Myocyte (in vitro differentiated cells): ENCODE measurements at regions not wholly inside any gene's neighbourhood (a gene's known extent, or its start where the extent isn't known, plus 50 kb on each side); places are given as distances from the start of the nearest gene placed in this dataset.

ENCODE experiments used
- DNase-seq: peaks from one replicate; pipeline ENCODE4 v3.0.0-alpha.2; 2012; ENCODE audit warnings: low read depth

DNA sequence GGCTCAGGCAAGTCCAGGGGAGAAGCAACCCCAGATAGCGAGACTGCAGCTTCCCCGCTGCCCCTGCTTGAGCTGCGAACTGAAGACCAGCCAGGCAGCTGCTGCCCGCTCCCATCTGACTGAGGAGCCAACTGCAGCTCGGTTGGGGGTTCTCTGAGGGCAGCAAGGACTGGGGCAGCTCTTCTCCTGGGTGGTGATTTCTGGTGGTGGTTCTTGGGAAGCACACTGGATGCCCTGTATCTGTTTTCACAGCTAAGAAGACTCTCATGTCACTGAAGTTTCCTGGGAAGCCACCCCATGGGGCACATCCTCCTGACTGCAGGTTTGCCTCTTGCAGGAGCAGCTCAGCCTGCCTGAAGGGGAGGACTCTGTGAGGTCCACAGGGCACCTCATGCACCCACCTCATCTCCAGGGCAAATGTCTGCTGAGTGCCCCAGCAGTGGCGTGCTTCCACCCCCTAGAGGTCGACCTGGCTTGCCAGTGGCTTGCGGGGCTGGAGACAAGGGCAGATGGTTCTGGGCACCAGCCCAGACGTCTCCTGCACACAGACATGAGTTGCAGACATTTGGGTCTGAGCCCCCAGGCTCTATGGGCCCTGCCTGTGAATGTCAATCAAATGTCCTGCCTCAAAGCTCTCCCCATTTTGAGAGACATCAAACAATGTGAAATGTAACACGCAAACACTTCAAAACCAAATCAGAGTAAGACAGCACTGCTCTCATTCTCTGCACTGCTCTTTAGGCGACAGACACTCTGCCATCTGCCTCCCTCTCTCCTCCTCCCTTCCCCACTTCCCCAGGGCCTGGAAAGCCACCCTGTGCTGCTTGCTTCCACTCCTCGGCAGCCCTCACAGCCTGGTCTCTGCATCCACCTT, 800.9 kb downstream of the BRD1 start:
- DNase-seq = no peak

DNA sequence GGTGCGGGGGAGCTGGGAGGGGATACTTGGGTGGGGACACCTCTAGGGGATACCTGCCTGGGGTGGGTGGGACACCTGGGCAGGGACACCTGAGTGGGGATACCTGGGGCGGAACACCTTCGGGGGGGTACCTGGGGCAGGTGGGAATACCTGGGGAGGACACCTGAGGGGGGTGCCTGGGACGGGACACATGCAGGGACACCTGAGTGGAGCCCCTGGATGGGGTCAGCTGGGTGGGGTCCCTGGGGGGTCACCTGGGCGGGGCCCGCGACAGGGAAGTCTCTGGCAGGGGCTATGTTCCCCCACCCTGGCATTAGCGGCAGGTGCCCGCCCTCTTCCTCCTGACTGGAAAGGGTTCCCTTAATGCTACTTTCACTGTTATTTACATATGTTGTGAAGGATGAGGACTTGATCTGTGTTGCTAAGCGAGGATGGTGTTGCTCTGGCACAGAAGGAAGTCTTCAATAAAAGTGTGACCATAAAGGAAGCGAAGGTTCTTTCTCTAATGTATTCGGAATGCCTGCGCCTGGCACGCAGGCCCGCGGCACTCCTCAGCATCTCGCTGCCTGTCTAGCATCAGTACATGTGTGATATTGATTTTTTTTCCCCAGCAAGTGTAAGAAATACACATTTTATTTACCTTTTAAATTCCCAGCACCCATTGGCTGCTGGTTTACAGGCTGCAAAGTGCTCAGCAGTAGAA, 801.7 kb downstream of the BRD1 start:
- no peak for DNase-seq

DNA sequence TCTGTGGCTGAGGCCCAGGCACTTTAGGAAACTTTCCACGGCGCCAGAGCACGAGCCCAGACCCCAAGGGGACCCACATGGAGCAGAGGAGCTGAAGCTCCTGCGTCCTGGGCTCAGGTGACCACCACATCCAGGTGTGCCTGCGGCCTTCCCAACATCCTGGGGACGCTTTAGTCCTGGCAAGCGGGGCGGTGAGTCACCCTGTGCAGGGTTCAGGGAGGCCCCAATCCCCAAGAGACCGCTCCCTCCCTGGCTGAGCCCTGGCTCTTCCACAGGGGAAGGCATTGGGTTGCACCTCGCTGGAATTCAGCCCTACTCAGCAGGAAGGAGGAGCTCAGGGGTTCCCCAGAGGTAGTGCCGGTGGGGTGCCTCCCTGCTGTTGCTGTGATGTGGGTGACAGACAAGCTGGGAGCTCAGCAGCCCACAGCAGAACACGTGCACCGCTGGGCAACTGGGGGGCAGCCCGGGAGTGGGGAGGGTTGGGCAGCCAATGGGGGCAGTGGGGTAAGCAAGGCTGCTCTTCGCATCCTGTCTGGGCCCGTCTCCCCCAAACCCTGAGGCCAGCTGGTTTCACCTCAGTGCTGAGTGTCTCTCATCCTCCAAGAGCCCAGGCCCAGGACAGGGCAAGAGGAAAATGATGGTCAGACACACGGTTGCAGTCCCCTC, 802.8 kb downstream of the BRD1 start:
- no peak for DNase-seq

DNA sequence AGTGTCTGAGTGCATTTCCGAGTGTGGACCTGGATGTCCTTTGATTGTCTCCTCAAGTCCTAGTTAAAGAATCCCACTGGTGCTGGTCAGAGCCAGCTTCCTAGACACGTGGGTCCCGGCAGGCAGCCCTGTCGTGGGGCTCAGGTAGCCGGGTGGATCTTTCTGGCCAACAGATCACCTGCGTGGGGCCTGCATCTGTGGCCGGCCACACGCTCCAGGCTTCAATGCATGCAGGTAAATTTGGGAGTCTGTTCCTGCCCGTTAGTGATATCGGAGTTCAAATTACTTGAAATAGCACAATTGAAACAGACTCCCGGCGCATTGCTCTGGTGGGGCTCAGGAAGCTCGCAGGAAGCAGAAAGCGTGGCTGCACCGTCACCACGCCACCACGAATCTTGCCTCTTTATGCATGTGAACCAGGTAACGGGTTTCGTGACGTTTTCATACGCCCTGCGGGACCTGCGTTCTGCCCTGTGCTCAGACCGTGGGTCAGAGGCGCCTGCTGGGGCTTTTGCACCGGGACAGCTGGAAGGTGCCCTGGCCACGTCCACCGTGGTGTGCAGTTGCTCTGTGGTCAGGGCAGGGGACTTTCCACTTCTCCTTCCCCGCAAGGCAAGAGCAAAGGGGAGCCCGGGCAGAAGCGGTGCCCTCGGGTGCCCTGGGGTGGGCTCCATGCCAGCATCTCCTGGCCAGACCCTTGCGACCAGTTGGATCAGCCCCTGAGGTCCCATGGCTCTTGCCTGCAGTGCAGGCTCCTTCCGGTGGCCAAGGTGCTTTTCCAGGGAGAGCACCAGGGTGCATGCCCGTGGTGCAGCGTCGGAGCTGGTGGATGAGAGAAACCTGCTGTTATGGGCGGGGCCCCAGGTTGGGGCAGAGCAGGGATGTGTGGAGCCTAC, 803.5 kb downstream of the BRD1 start:
- no peak for DNase-seq

DNA sequence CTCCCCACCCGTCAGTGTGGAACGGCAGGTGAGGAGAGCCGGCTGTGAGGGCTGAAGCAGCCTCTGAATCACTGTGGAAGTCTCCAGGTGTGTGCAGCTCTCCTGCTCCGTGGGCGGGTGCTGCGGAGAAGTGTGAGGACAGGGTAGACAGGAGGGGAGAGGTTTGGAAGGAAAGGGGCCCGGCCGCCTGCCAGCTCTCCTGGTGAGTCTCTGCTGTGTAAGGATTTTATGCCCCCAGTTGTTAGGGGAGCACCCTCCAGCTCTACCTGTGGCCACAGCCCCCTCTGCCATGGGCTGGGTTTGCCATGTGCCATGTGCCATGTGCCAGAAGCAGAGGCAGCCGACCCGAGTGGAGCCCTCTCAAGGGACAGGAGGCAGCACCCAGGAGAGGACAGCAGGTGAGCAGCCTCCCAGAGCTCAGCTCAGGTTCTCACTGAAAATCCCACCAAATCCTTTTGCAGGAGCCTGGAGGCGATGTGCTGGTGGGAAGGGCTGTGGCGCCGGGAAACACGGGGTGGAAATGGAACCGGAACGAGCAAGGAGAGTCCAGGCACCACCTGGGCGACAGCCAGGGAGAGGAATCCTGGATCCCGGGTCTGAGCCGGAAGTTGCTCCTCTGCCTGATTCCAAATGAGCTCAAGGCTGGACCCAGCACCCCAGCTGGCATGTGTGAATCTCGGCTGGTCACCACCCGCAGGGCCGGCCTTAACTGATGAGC, 804.4 kb downstream of the BRD1 start:
- no peak for DNase-seq

DNA sequence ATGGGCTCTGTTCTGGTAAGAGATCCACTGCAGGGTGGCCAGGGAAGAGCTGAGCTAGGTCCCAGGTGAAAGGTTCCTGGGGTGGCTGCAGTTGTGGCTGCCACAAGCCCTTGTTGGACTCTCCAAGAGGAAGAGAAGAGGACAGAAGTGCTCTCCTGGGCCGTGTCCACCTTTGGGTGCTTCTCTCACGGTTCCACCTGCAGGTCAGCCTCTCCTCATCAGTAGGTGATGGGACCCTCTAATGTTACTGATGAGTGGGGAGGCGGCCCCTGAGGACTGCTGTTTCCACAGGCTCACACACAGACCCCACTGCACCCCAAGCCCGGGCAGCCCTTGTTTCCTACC, 804.9 kb downstream of the BRD1 start:
- DNase-seq = no peak

DNA sequence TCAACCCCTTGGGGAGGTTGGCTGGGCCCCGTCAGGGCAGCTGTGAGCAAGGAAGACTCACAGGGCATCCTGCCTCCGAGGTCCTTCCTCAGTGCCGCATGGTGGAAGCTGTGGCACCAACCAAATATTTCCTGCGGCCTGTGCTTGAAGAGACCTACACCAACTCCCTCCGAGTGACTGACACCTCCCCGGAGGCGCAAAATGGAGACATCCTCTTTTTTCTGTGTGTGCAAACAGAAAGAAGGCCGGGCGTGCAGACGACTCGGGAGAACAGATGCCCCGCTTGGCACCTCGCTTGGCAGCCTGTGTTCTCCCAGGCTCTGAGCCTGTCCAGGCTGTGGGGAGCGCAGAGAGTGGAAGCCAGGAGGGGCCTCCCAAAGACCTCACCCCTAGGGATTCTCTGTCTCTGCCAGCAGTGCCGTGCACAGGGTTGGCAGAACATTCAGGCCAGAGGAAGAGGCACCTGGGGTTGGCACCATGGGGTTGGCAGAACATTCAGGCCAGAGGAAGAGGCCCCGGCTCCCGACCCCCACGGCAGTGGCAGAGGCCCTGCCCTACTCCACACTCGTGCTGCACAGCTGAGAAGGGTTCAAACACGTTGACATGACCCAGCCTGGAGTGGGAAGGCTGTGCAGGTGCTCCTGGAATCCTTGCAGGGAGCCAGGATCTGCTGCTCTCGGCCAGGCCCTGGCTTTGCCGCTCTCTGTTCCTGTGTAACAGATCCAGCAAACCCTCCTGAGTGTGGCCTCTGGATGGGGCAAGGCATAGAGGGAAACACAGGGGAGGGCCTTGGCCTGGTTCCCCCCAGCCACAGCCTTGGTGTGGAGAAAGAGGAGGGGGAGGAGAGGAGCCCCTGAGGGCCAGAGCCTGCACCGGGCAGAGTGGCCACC, 805.5 kb downstream of the BRD1 start:
- no peak for DNase-seq

DNA sequence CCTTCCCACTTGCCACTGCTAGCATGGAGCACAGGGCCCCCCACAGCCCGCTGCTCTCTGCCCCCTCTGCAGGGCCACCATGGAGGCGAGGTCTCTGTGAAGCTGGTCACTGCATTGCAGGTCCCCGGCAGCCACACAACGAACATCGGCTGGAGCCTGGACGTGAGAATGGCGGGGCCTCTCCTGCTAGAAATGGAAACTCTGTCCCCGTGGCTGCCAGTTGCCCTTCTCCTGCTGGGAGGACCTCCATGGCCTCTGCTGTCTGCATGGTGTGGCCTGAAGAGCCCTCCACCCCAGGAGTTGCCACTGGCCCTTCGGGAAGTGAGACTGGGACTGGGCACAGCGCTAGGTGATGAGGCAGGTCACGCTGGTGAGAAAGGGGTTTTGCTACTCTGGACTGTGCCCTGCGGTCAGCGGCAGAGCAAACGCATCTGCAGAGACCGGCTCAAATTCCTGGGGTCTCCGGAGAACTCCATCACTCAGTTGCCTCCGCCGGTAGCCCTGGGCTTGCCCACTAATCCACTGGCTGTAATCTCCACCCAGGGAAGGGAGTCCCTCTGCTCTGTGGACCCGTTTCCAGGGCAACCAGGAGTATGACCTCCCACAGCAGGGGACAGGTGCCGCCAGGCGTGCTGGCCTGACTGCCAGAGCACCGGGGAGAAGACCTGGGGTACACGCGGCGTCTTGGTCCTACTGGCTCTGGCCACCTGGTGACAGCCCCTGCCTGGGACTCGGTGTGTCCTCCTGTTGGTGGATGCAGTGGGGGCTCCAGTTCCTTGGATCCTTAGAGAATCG, 806.3 kb downstream of the BRD1 start:
- no peak for DNase-seq

DNA sequence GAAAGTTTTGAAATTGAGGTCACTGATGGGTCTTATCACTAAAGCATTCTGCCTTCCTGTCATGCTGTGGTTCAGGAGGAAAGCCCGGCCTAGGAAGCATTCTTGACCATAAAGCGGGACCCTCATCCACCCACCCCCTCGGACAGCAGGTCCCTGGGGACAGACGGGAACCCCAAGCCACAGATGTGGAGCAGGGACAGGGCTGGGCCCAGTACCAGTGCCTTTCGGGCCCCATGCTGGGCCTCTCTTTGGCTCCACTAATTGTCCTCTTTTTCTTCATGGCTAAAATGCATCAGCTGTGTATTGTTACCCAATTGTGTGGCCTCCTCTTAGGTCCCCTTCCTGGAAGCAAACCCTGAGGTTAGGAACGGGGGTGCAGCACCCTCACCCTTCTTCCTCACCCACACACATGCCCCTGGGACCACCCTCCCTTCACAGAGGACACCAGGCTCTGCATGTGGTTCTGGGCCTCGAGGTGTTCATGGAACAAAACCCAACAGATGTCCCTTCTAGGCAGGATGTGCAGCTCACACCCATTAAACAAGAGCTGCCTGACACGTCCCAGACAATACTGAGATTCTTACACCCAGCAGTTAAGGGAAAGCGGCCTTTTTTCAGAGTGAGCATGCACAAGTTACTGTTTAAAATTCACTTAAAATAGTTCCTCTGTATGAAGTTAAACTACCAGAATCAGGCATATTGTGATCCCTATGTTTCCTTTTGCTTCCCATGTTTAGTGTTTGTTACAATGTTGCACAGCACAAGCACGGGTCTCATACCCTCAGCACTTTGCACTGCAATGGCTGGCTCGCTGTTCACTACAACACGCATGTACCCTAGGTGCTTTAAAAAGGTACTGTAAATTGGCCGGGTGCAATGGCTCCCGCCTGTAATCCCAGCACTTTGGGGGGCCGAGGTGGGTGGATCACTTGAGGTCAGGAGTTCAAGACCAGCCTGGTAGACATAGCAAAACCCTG, 807.6 kb downstream of the BRD1 start:
- DNase-seq = no peak

DNA sequence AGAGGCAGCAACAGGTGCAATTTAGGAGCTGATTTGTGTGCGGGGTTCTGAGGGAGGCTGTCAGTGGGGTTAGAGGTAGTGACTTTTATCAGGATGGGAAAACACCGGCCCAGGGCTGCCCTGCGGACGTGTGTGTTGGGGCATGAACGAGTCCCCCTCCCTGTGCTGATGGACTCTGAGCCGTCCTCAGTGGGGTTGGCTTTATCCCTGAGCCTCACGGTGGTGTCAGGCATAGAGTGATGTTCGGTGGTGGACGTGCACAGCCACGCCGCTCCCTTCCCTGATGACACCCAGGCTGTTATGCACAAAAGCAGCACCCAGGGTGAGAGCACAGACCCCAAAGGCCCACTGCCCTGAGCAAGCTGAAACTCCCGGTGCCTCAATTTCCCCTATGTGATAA, 809.1 kb downstream of the BRD1 start:
- no peak for DNase-seq

DNA sequence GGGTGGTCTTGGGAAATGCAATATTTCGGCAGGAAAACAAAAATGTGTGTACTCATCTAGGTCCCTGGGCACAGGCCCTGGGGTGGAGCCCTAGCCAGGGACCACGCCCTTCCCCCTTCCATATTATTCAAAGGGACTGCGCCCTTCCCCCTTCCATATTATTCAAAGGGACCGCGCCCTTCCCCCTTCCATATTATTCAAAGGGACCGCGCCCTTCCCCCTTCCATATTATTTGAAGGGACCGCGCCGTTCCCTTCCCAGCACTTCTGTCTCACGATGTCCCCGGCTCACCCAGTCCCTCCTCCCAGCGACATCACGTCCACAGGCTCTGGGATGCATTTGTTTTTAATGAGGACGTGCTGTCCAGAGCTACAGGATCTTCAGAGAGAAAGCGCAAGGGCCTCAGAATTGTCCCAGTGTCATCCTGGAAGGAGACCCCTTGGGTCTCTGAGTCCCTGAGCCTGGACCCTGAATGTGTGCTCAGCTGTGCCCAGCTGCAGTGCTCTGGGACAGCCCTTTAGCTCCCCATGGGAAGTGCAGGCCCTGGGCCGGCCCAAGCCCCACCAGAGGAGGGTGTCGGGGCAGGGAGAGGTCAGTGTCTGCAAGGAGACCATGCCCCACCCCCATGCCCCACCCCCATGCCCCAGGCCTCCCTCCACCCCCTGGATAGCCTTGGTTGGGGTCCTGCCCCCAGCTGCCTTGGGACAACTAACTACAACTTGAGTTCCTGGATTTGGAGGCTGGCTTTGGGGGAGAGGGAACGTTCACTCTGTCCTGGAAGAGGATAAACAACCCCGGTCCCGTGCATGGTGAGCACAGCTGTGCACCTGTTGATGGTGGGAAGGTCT, 810.0 kb downstream of the BRD1 start:
- DNase-seq = no peak

DNA sequence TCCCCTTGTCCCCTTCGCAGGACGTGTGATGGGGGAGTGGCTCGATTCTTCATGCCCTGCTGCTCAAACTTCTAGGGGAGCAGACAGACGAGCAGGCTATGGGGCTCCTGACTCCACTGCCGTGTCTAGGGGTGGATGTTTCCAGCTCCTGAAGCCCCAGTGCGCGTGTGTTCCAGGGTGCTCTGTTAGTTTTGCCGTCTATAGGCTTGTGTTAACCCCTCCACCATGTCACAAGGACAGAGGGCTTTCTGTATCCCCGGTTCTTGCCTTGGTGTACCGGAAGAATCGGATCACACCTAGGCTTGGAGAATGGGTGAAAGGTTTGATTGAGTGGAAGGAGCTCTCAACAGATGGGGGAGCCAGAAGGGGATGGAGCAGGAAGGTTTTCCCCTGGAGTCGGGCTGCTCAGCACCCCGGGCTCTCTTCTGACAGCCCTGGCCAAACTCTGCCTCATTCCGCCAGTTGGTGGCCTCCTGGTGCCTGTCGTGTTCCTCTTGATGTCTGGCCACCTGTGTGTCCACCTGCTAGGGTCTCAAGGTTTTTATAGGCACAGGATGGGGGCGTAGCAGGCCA, 810.7 kb downstream of the BRD1 start:
- DNase-seq = no peak

DNA sequence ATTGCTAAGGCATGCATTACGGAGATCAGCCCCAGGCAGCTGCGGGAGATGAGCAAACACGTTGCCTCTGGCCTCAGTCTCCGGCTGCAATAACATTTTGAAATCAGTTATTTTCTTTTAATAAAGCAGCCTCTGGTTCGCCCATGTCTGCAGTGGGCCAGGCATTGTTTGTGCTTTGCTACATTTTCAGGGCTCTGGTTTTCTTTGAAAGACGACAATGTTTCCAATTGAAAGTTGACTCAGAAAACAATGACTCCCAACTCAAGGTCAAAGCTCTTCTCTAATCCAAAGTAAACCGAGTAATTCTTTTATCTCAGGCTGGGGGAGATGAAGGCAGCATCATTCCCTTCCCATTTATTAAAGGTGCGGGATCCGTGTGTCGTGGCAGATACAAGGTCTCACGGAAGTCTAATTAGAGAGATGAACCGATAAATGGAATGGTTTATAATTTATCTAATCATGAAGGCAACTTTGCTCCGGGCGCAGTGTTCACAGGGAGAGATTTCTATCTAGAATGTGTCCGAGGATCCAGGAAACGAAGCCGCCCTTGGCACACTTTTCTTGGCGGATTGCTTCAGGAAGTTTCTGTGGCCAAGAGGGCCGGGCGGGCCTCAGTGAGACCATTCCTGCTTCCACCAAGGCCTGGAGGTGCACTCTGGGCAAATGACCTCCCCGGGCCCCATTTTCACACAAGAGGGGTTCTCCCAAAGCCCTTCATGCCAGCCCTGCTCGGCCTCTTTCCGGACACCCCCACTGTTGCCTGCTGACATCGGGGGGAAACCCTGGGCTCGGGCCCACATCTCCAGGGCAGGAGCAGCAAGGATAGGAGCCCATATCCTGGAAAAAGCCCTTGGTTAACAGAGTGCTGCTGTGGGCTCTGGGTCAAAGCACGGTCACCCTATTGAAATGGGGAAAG, 811.4 kb downstream of the BRD1 start:
- DNase-seq = no peak

DNA sequence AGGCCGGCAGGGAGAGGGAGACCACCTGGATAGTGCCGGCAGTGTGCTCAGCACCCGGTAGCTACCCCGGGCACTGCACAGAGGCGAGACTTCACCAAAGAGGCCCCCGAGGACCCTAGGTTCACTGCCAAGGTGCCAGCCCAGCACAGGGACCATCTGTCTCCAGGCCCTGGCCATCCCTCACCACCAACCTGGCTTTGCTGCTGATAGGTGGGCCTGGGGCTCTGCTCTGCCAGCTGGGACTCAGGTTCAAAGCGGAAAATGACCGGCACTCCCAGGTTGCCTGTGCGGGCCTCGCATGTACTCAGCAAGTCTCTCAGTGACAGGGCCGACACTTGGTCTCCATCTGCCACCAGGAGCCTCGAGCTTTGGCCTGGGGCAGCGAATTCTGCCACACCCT, 812.2 kb downstream of the BRD1 start:
- no peak for DNase-seq
